Muscle layer of duodenum (tissue), 2 donors: ENCODE measurements at regions not wholly inside any gene's neighbourhood (a gene's known extent, or its start where the extent isn't known, plus 50 kb on each side); places are given as distances from the start of the nearest gene placed in this dataset.

Source experiments
- H3K27ac ChIP-seq: one replicate; pipeline ENCODE4 v1.7.0; 2013; ENCODE audit warnings: mild to moderate bottlenecking, low read length
- H3K27me3 ChIP-seq: one replicate; pipeline ENCODE4 v1.7.0; 2013; ENCODE audit warnings: low read depth, mild to moderate bottlenecking, control low read depth, low read length
- H3K36me3 ChIP-seq, 2 donors: one replicate each; pipeline ENCODE4 v1.7.0; 2013; ENCODE audit warnings: low read length in 2 of 2, control low read depth in 1 of 2, mild to moderate bottlenecking in 1 of 2; ENCODE audit not compliant: insufficient read depth in 2 of 2, control insufficient read depth in 1 of 2
- H3K4me1 ChIP-seq, 2 donors: one replicate each; pipeline ENCODE4 v1.7.0; 2013; ENCODE audit warnings: low read length in 2 of 2, mild to moderate bottlenecking in 2 of 2, control low read depth in 1 of 2, moderate library complexity in 1 of 2; ENCODE audit not compliant: insufficient read depth in 2 of 2, control insufficient read depth in 1 of 2
- H3K4me3 ChIP-seq, 2 donors: one replicate each; pipeline ENCODE4 v1.7.0; 2013; ENCODE audit warnings: low read length in 2 of 2, low read depth in 1 of 2, mild to moderate bottlenecking in 1 of 2
- H3K9me3 ChIP-seq, 2 donors: one replicate each; pipeline ENCODE4 v1.7.0; 2013; ENCODE audit warnings: low read length in 2 of 2, control low read depth in 1 of 2, mild to moderate bottlenecking in 1 of 2; ENCODE audit not compliant: control insufficient read depth in 1 of 2
- donor health status: healthy.

DNA sequence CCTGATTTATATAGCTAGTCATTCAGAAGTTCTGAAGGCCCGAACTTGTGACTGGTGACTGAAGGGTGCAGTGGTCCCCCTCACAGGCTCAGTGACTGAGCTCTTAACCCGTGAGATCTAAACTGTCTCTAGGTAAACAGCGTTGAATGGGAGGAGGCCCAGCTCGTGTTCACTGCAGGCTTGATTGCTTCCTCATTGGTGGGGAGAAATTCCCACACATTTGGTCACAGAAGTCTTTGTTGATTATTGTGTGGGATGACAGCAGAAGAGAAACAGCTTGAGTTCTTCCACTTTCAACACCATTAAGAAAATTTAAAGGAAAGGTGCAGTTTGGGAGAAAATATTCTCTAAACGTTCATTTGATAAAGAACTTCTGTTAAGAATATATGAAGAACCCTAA is 1178.0 kb downstream of the UQCRFS1 start:
- Histone ChIP-seq H3K36me3 (no peaks in the 10 kb centered on the region), H3K4me1 (no peaks in the 10 kb centered on the region), H3K4me3 (no peak overlapping the region), H3K27me3 (no peaks in the 10 kb centered on the region), H3K27ac (no peak overlapping the region), H3K9me3 (no peaks in the 10 kb centered on the region)

DNA sequence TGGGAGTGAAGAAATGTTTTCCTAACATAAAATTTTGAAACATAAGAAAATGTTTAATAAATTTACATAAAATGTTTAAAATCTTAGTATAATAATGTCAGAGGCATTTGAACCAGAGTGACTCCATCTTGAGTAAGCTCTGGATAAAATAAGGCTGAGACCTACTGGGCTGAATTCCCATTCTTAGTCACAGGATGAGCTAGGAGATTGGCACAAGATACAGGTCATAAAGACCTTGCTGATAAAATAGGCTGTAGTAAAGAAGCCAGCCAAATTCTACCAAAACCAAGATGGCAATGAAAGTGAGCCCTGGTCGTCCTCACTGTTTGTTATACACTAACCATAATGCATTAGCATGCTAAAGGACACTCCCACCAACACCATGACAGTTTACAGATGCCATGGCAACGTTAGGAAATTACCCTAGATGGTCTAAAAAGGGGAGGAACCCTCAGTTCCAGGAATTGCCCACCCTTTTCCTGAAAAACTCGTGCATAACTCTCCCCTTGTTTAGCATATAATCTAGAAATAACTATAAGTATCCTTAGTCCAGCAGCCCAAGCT is 1184.0 kb downstream of the UQCRFS1 start:
- Histone ChIP-seq H3K36me3 (no peaks in the 10 kb centered on the region), H3K27ac (no peak overlapping the region), H3K4me3 (no peak overlapping the region), H3K27me3 (no peaks in the 10 kb centered on the region), H3K9me3 (no peaks in the 10 kb centered on the region), H3K4me1 (no peaks in the 10 kb centered on the region)

DNA sequence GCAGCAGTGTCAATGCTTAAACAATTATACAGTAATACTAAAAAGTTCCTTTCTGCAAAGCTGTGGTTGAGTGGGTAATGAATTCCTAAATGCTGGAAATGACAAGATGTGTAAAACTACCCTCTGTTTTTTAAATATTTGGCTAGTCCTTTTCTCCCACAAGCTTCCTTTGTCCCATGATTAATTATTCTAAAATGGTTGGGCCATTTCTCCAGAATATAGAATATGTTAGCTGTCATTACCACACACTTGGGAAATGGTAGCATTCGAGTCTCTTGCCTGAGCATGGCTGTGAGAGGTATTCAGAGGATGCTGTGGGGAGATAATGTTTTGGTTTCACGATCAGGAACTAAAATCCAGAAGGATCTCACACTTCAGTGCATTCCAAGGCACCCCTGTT is 1185.8 kb downstream of the UQCRFS1 start:
- Histone ChIP-seq H3K27me3 (no peaks in the 10 kb centered on the region), H3K27ac (no peak overlapping the region), H3K4me1 (no peaks in the 10 kb centered on the region), H3K36me3 (no peaks in the 10 kb centered on the region), H3K9me3 (no peaks in the 10 kb centered on the region), H3K4me3 (no peak overlapping the region)

- no peak overlapping the region for H3K4me3 ChIP-seq
- H3K27me3 ChIP-seq: no peaks in the 10 kb centered on the region
- no peaks in the 10 kb centered on the region for H3K4me1 ChIP-seq
- H3K36me3 ChIP-seq: no peaks in the 10 kb centered on the region
- H3K27ac ChIP-seq: no peak overlapping the region
- H3K9me3 ChIP-seq: no peaks in the 10 kb centered on the region
Observed at GRCh38 chr19:28026636-28027035, 1186.3 kb downstream of the UQCRFS1 start.

DNA sequence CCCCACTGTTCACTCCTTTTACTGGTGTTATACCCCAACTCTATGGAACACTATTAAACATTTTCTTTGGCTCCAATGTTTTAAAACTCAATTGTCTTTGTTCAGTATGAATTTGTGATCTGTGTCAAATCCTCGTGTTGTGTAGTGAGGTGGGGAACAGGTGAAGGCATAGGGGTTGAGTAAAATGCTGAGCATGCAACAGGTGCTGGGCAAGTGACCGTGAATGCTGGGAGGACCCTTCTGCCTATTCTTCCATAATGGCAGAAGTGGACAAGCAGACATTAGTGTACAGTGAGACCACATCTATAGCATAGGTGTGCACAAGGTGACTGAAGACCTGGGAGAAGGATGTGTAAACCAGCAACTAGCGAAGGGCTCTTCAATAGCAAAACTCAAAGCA is 1188.0 kb downstream of the UQCRFS1 start:
- Histone ChIP-seq H3K9me3 (no peaks in the 10 kb centered on the region), H3K36me3 (no peaks in the 10 kb centered on the region), H3K4me1 (no peaks in the 10 kb centered on the region), H3K27ac (no peak overlapping the region), H3K4me3 (no peak overlapping the region), H3K27me3 (no peaks in the 10 kb centered on the region)

- Histone ChIP-seq H3K36me3 (no peaks in the 10 kb centered on the region), H3K4me3 (no peak overlapping the region), H3K9me3 (no peaks in the 10 kb centered on the region)
Observed at GRCh38 chr19:28023064-28023463, 1189.9 kb downstream of the UQCRFS1 start.

DNA sequence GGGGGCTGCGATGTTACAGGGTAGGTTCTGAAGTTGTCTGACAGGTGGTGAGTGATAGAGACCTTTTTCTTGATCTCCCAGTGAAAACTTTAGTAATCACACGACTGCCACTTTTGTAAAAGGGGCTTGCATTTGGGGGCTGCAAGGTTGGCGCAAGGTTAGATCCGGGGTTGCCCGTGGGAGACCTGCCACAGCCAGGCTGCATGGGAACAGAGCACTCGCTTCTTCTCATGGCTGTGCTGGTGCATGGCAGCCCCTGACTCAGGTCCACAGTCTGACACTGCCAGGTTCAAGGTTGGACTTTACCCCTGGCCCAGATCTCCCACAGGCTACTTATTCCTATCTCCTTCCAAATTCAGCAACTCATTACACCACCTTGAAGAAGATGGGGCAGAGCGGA is 1190.4 kb downstream of the UQCRFS1 start:
- Histone ChIP-seq H3K9me3 (no peaks in the 10 kb centered on the region), H3K27ac (no peak overlapping the region), H3K4me3 (no peak overlapping the region), H3K27me3 (no peaks in the 10 kb centered on the region), H3K4me1 (no peaks in the 10 kb centered on the region), H3K36me3 (no peaks in the 10 kb centered on the region)

More at GRCh38 chr19:28023064-28023463, 1189.9 kb downstream of the UQCRFS1 start:
- no peaks in the 10 kb centered on the region for H3K4me1 ChIP-seq
- no peaks in the 10 kb centered on the region for H3K27me3 ChIP-seq
- no peak overlapping the region for H3K27ac ChIP-seq

- Histone ChIP-seq H3K4me1 (no peaks in the 10 kb centered on the region), H3K9me3 (no peaks in the 10 kb centered on the region), H3K27me3 (no peaks in the 10 kb centered on the region), H3K4me3 (no peak overlapping the region), H3K27ac (no peak overlapping the region), H3K36me3 (no peaks in the 10 kb centered on the region)
Observed at GRCh38 chr19:28021259-28022185, 1191.4 kb downstream of the UQCRFS1 start.

GRCh38 chr19:28020619-28021258 is 1192.2 kb downstream of the UQCRFS1 start:
- no peaks in the 10 kb centered on the region for H3K9me3 ChIP-seq
- no peaks in the 10 kb centered on the region for H3K4me1 ChIP-seq
- no peak overlapping the region for H3K4me3 ChIP-seq
- H3K27me3 ChIP-seq: no peaks in the 10 kb centered on the region
- H3K27ac ChIP-seq: no peak overlapping the region
- H3K36me3 ChIP-seq: no peaks in the 10 kb centered on the region

GRCh38 chr19:28019901-28020300 is 1193.0 kb downstream of the UQCRFS1 start:
- no peak overlapping the region for H3K27ac ChIP-seq
- no peaks in the 10 kb centered on the region for H3K36me3 ChIP-seq
- no peak overlapping the region for H3K4me3 ChIP-seq
- H3K4me1 ChIP-seq: no peaks in the 10 kb centered on the region
- no peaks in the 10 kb centered on the region for H3K9me3 ChIP-seq
- H3K27me3 ChIP-seq: no peaks in the 10 kb centered on the region

- no peaks in the 10 kb centered on the region for H3K27me3 ChIP-seq
- no peaks in the 10 kb centered on the region for H3K36me3 ChIP-seq
- no peak overlapping the region for H3K4me3 ChIP-seq
- no peaks in the 10 kb centered on the region for H3K4me1 ChIP-seq
- no peaks in the 10 kb centered on the region for H3K9me3 ChIP-seq
- no peak overlapping the region for H3K27ac ChIP-seq
Observed at GRCh38 chr19:28019371-28019770, 1193.6 kb downstream of the UQCRFS1 start.
